H7 (cell line): ENCODE measurements at regions not wholly inside any gene's neighbourhood (a gene's known extent, or its start where the extent isn't known, plus 50 kb on each side); places are given as distances from the start of the nearest gene placed in this dataset.

Experiments
- DNase-seq: peaks from one replicate; pipeline ENCODE4 v3.0.0; 2012
- H3K27me3 ChIP-seq: 2 replicates; pipeline ENCODE4 v1.6.0; 2011; ENCODE audit warnings: mild to moderate bottlenecking, low read length; ENCODE audit not compliant: control insufficient read depth, insufficient read depth
- H3K36me3 ChIP-seq: replicated peaks from 2 replicates; pipeline ENCODE4 v1.5.1; 2011; ENCODE audit warnings: low read length; ENCODE audit not compliant: control insufficient read depth, insufficient read depth
- H3K4me3 ChIP-seq: 2 replicates; pipeline ENCODE4 v1.5.1; 2011; ENCODE audit warnings: low read depth, mild to moderate bottlenecking, control low read depth, low read length, moderate library complexity; ENCODE audit not compliant: insufficient read depth

GRCh38 chr1:189927641-189928040 lies 550.0 kb downstream of the BRINP3 start:
- H3K36me3 ChIP-seq, result no peaks in the 10 kb centered on the region
- H3K27me3 ChIP-seq, result no peaks in the 10 kb centered on the region
- no peak overlapping the region for H3K4me3 ChIP-seq
- no peak for DNase-seq

DNA sequence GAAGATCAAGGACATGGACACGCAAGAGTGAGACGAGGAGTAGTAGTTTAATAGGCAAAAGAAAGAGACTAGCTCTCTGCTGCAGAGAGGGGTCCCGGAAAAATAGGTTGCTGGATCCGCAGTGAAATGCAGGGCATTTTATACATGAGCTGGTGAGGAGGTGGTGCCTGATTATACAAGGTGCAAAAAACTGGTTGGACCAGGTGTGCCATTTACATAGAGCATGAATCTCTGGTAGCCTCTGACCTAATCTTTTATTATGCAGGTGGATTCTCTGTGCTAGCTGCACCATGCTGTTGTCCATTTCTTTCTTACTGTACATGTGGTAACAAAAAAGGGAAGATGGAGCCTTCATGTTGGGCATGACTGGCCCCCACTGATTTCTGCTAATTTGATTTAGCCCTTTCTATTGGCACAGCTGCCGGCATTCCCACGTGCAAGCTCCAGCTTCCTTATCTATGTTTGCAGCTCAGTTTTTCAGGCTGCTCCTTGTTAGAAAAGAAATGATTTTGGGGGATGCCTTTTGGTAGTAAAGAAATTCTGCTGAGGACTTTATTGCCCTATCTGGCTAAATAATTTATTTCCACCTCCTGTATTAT lies 548.1 kb downstream of the BRINP3 start:
- Histone ChIP-seq H3K4me3 (no peak overlapping the region), H3K36me3 (no peaks in the 10 kb centered on the region), H3K27me3 (no peaks in the 10 kb centered on the region)
- no peak for DNase-seq

DNA sequence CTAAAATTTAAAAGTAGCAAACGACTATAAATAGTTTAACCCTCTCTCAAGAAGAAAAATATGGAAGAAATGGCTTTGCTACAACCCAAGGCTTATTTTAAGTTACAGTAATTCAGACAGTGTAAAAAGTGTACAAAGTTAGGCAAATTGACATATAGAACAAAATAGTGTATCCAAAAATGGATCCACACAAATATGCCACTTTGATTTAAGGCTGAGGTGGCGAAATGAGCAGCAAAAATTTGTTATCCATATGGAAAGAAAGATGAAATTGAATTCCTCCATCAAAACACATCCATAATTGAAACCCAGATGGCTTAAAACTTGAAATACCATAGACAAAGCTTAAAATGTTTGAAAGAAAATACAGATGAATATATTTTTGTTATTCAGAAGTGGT lies 540.8 kb downstream of the BRINP3 start:
- Histone ChIP-seq H3K36me3 (no peaks in the 10 kb centered on the region), H3K4me3 (no peak overlapping the region), H3K27me3 (no peaks in the 10 kb centered on the region)
- no peak for DNase-seq

- H3K27me3 ChIP-seq, result no peaks in the 10 kb centered on the region
- no peaks in the 10 kb centered on the region for H3K36me3 ChIP-seq
- H3K4me3 ChIP-seq, result no peak overlapping the region
- no peak for DNase-seq
These were observed 537.7 kb downstream of the BRINP3 start for GRCh38 chr1:189939967-189940366.

GRCh38 chr1:189941922-189942321 lies 535.7 kb downstream of the BRINP3 start:
- Histone ChIP-seq H3K36me3 (no peaks in the 10 kb centered on the region), H3K4me3 (no peak overlapping the region), H3K27me3 (no peaks in the 10 kb centered on the region)
- no peak for DNase-seq

GRCh38 chr1:189958756-189959155 lies 518.9 kb downstream of the BRINP3 start:
- Histone ChIP-seq H3K27me3 (no peaks in the 10 kb centered on the region), H3K4me3 (no peak overlapping the region), H3K36me3 (no peaks in the 10 kb centered on the region)
- no peak for DNase-seq

DNA sequence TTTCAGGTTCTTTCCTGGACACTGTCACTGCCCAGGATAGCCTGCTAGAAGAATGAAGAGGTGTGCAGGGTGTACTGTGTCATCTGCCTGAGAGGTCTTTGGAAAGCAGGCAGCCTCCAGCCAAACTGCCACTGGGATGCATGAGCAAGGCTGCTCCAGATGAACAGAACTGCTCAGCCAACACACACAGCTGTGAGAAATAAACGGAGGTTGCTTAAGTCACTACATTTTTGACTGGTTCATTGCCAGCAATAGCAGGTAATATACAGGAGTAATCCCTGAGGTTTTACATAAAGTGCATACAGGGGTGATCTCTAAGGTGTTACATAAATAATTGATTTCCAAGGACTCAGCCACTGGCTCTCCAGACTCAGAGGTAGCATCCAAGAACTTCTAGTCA lies 516.9 kb downstream of the BRINP3 start:
- Histone ChIP-seq H3K27me3 (no peaks in the 10 kb centered on the region), H3K4me3 (no peak overlapping the region), H3K36me3 (no peaks in the 10 kb centered on the region)
- no peak for DNase-seq

DNA sequence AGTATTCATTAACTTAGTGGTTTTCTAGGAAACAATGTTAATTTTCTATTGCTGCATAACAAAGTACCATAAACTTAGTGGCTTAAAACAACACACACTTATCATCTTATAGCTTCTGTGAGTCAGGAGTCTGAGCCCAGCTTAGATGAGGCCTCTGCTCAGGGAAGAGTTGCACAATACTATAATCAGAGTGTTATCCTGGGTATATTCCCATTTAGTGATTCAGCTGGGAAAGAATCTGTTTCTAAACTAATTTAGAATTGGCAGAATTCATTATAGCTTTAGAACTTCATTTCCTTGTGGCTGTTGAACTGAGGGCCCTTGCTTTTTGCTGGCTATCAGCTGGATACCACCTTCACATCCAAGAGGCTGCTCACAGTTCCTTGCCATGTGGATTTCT lies 515.5 kb downstream of the BRINP3 start:
- no peak for DNase-seq
- H3K36me3 ChIP-seq, result no peaks in the 10 kb centered on the region

DNA sequence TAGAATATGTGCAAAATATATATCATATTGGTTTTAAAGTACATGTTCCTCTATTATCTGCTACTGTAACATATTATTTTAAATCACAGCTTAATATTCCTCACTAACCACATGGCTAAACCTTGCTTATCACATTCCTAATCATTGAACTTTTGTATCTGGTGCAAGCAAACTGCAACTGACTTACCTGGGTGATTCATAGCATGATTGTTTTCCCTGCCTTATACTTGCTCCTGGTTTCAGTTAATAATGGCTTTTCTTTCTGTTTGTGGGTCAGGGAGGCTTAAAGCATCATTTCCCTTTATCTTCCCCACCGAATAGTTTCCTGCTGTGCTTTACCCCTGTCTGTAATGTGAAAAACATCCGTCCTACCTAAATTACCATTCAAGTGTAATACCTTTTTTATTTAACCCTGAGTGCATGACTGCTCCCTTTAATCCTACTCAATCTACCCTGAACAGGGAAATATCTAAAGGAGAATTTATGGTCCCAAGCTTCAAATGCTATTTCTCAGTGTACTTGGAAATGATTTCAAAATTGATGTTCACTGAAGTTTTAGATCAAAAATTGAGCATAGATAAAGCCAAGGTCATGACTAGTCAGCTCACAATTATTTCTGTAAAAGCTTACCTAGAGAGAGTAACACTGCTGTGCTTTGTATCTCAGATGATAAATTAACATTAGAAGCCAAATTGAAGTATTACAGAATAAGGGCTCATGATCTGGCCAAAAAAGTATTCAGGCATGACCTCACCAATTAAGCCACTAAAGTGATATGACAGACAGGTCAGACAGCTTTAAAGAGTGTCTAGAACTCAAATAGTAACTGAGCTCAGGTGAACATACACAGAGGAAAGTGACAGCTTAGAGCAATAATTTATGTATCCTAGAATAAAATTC lies 507.1 kb downstream of the BRINP3 start:
- Histone ChIP-seq H3K36me3 (no peaks in the 10 kb centered on the region), H3K27me3 (no peaks in the 10 kb centered on the region), H3K4me3 (no peak overlapping the region)
- peak; percentile 11 for DNase-seq

More for the DNA sequence above, 515.5 kb downstream of the BRINP3 start:
- Histone ChIP-seq H3K27me3 (no peaks in the 10 kb centered on the region), H3K4me3 (no peak overlapping the region)

DNA sequence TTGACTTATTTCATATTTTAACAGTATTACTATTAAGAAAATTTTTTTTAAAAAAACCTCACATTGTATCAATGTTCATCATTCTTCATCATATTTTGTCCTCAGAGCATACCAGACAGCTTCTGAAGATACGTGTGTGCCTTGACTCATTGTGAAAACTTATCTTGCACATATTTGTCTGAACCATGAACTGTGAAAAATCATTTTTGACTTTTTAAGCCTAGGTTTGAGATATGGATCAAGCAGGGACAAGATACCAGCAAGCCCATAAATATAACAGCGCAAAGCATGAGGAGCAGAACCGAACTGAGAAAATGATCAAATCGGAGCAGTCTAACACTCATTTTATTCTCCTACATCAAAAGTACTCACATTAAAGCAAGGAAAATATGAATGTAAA lies 506.0 kb downstream of the BRINP3 start:
- Histone ChIP-seq H3K36me3 (no peaks in the 10 kb centered on the region), H3K4me3 (no peak overlapping the region), H3K27me3 (no peaks in the 10 kb centered on the region)
- DNase-seq, result no peak

DNA sequence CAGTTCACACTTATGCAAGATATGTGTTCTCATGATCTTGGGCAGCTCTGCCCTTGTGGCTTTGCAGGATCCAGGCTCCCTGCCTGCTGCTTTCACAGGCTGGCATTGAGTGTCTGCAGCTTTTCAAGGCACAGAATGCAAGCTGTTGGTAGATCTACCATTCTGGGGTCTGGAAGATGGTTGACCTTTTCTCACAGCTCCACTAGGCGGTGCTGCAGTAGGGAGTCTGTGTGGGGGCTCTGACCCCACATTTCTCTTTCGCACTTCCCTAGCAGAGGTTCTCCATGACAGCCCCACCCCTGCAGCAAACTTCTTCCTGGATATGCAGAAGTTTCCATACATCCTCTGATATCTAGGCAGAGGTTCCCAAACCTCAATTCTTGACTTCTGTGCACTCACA lies 500.5 kb downstream of the BRINP3 start:
- Histone ChIP-seq H3K4me3 (no peak overlapping the region), H3K27me3 (no peaks in the 10 kb centered on the region), H3K36me3 (no peaks in the 10 kb centered on the region)
- no peak for DNase-seq

GRCh38 chr1:189983166-189983890 lies 494.3 kb downstream of the BRINP3 start:
- H3K4me3 ChIP-seq, result no peak overlapping the region
- no peaks in the 10 kb centered on the region for H3K36me3 ChIP-seq
- no peaks in the 10 kb centered on the region for H3K27me3 ChIP-seq
- no peak for DNase-seq

DNA sequence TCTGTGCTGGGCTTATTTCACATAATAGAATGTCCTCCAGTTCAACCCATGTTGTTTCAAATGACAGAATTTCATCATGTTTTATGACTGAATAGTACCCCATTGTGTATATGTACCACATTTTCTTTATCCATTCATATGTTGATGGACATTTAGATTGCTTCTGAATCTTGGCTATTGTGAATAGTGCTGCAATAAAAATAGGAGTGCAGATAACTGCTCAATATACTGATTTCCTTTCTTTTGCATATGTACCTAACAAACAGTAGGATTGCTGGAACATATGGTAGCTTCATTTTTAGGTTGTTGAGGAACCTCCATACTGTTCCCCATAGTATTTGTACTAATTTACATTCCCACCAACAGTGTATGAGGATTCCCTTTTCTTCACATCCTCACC lies 491.1 kb downstream of the BRINP3 start:
- Histone ChIP-seq H3K36me3 (no peaks in the 10 kb centered on the region), H3K4me3 (no peak overlapping the region), H3K27me3 (no peaks in the 10 kb centered on the region)
- no peak for DNase-seq

GRCh38 chr1:189987509-189987908 lies 490.2 kb downstream of the BRINP3 start:
- Histone ChIP-seq H3K4me3 (no peak overlapping the region), H3K27me3 (no peaks in the 10 kb centered on the region), H3K36me3 (no peaks in the 10 kb centered on the region)
- DNase-seq, result no peak

DNA sequence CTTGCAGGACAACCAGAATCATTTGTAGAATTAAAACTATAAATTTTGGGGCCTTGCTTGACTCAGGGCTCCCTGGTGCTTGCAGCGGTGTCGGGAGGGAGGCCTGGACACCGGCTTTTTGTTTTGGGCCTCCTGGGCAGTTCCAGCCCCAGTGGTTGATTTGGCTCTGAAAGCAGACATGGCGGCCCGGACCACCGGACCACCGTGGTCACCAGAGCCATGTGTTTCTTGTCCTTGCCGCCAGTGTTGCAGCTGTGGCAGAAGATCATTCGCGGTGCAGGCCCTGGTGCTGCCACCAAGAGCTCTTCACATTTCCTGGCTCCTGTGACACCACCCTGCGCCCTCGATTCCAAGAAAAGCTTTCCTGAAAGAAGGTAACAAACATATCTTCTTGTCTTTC lies 484.8 kb downstream of the BRINP3 start:
- DNase-seq, result no peak
- Histone ChIP-seq H3K27me3 (no peaks in the 10 kb centered on the region), H3K4me3 (no peak overlapping the region), H3K36me3 (no peaks in the 10 kb centered on the region)
